ENCODE measurements at regions not wholly inside any gene's neighbourhood (a gene's known extent, or its start where the extent isn't known, plus 50 kb on each side); places are given as distances from the start of the nearest gene placed in this dataset.
"Not testable (repeated sequence)": the region's sequence is repeated elsewhere in the genome, so short reads cannot be mapped to it uniquely, and the experiment has no call there.

GRCh38 chr12:60714141-60714900, 1118.5 kb downstream of the SLC16A7 start:
- no peak for DNase-seq (ENCODE audit: low spot score)

GRCh38 chr12:60724475-60724874, 1128.6 kb downstream of the SLC16A7 start:
- no peak for DNase-seq (ENCODE audit: low spot score)

- DNase-seq (ENCODE audit: low spot score) = no peak
Observed at GRCh38 chr12:60724984-60725383, 1129.2 kb downstream of the SLC16A7 start.

- DNase-seq (ENCODE audit: low spot score) = no peak
Observed at GRCh38 chr12:60752589-60752988, 1156.8 kb downstream of the SLC16A7 start.

- no peak for DNase-seq (ENCODE audit: low spot score)
Observed at GRCh38 chr12:60758224-60758623, 1162.4 kb downstream of the SLC16A7 start.

GRCh38 chr12:60760965-60761364, 1165.1 kb downstream of the SLC16A7 start:
- DNase-seq (ENCODE audit: low spot score) = no peak

GRCh38 chr12:60801166-60801565, 1205.3 kb downstream of the SLC16A7 start:
- DNase-seq (ENCODE audit: low spot score) = not testable (repeated sequence)

GRCh38 chr12:60803147-60803546, 1207.3 kb downstream of the SLC16A7 start:
- no peak for DNase-seq (ENCODE audit: low spot score)

- DNase-seq (ENCODE audit: low spot score) = no peak
Observed at GRCh38 chr12:60805364-60805763, 1209.5 kb downstream of the SLC16A7 start.

GRCh38 chr12:60819794-60820193, 1224.0 kb downstream of the SLC16A7 start:
- DNase-seq (ENCODE audit: low spot score) = no peak

GRCh38 chr12:60822580-60822979, 1226.8 kb downstream of the SLC16A7 start:
- DNase-seq (ENCODE audit: low spot score) = no peak

- DNase-seq (ENCODE audit: low spot score) = no peak
Observed at GRCh38 chr12:60830381-60830780, 1234.6 kb downstream of the SLC16A7 start.

GRCh38 chr12:60832290-60832689, 1236.5 kb downstream of the SLC16A7 start:
- no peak for DNase-seq (ENCODE audit: low spot score)

- DNase-seq (ENCODE audit: low spot score) = no peak
Observed at GRCh38 chr12:60834372-60834771, 1238.5 kb downstream of the SLC16A7 start.

- DNase-seq (ENCODE audit: low spot score) = no peak
Observed at GRCh38 chr12:60834806-60835205, 1239.0 kb downstream of the SLC16A7 start.

GRCh38 chr12:60836651-60837050, 1240.8 kb downstream of the SLC16A7 start:
- no peak for DNase-seq (ENCODE audit: low spot score)

GRCh38 chr12:60842181-60842580, 1246.4 kb downstream of the SLC16A7 start:
- DNase-seq (ENCODE audit: low spot score) = no peak

- DNase-seq (ENCODE audit: low spot score) = no peak
Observed at GRCh38 chr12:60844101-60844500, 1248.3 kb downstream of the SLC16A7 start.

GRCh38 chr12:60844875-60845274, 1249.0 kb downstream of the SLC16A7 start:
- no peak for DNase-seq (ENCODE audit: low spot score)

- DNase-seq (ENCODE audit: low spot score) = no peak
Observed at GRCh38 chr12:60845696-60846095, 1249.9 kb downstream of the SLC16A7 start.

GRCh38 chr12:60847281-60847680, 1251.5 kb downstream of the SLC16A7 start:
- DNase-seq (ENCODE audit: low spot score) = no peak

GRCh38 chr12:60849723-60850122, 1253.9 kb downstream of the SLC16A7 start:
- no peak for DNase-seq (ENCODE audit: low spot score)

- DNase-seq (ENCODE audit: low spot score) = no peak
Observed at GRCh38 chr12:60853407-60853806, 1257.6 kb downstream of the SLC16A7 start.

GRCh38 chr12:60863421-60863820, 1267.6 kb downstream of the SLC16A7 start:
- no peak for DNase-seq (ENCODE audit: low spot score)
